ENCODE measurements at regions not wholly inside any gene's neighbourhood (a gene's known extent, or its start where the extent isn't known, plus 50 kb on each side); places are given as distances from the start of the nearest gene placed in this dataset.
A peak's percentile ranks its signal among the peaks of the same experiment; 100 is the strongest.

- ATAC-seq (no peak), DNase-seq (no peak)
- intact Hi-C loops (cut with DNase I, micrococcal nuclease): no loop called here
These were observed 50.7 kb downstream of the ARHGAP35 start for GRCh38 chr19:46911456-46911855.

GRCh38 chr19:46913198-46913851 is 52.5 kb downstream of the ARHGAP35 start:
- intact Hi-C loops (cut with DNase I, micrococcal nuclease): no loop called here
- DNase-seq: no peak
- peak; percentile 27 for ATAC-seq

GRCh38 chr19:46913852-46914430 is 53.1 kb downstream of the ARHGAP35 start:
- ATAC-seq (peak; percentile 62), DNase-seq (no peak)
- intact Hi-C loops (cut with DNase I, micrococcal nuclease): no loop called here

DNA sequence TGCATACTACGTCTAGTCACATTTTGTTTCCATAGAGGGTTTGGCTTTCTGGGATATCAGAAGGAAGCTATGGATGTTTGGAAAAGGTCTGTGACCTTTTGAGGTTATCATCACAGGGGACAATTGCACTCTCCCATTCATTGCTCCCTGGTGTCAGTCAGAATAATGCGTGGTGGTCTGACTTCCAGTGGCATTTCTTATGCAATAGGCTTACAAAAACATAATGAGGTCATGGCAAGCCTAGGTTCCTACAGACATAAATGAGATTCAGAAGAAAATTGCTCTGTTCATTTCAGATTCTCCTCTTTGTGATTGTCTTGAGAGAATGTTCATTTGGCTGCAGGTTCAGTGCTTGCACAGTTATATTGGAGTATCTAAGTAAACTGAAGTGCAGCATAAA is 54.6 kb downstream of the ARHGAP35 start:
- DNase-seq: no peak
- no peak for ATAC-seq
- intact Hi-C loops (cut with DNase I, micrococcal nuclease): no loop called here

DNA sequence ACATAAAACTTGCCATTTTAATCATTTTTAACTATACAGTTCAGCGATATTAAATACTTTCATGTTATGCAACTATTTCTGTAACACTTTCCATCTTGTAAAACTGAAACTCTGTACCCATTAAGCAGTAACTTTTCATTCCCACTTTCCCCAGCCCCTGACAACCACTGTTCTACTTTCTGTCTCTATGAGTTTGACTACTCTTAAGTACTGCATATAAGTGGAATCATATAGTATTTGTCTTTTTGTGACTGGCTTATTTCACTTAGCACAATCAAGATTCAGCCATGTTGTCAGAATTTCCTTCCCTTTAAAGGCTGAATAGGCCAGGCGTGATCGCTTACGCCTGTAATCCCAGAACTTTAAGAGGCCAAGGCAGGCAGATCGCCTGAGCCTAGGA is 56.2 kb downstream of the ARHGAP35 start:
- intact Hi-C loops (cut with DNase I, micrococcal nuclease): no loop called here
- DNase-seq (no peak), ATAC-seq (no peak)

DNA sequence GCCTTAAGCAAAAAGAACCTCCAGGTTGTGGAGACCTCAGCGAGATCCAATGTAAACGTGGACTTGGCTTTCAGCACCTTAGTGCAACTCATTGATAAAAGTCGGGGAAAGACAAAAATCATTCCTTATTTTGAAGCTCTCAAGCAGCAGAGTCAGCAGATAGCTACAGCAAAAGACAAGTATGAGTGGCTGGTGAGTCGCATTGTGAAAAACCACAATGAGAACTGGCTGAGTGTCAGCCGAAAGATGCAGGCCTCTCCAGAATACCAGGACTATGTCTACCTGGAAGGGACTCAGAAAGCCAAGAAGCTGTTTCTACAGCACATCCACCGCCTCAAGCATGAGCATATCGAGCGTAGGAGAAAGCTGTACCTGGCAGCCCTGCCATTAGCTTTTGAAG is 58.5 kb downstream of the ARHGAP35 start:
- ATAC-seq (no peak), DNase-seq (no peak)
- intact Hi-C loops (cut with DNase I, micrococcal nuclease): no loop called here

DNA sequence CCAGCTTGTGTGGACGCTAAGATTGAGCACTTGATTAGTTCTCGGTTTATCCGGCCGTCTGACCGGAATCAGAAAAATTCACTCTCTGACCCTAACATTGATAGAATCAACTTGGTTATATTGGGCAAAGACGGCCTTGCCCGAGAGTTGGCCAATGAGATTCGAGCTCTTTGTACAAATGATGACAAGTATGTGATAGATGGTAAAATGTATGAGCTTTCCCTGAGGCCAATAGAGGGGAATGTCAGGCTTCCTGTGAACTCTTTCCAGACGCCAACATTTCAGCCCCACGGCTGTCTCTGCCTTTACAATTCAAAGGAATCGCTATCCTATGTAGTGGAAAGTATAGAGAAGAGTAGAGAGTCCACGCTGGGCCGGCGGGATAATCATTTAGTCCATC is 59.6 kb downstream of the ARHGAP35 start:
- DNase-seq: no peak
- ATAC-seq: no peak
- intact Hi-C loops (cut with DNase I, micrococcal nuclease): no loop called here

- no peak for ATAC-seq
- DNase-seq: no peak
- intact Hi-C loops (cut with DNase I, micrococcal nuclease): no loop called here
These were observed 60.3 kb downstream of the ARHGAP35 start for GRCh38 chr19:46921071-46921470.

DNA sequence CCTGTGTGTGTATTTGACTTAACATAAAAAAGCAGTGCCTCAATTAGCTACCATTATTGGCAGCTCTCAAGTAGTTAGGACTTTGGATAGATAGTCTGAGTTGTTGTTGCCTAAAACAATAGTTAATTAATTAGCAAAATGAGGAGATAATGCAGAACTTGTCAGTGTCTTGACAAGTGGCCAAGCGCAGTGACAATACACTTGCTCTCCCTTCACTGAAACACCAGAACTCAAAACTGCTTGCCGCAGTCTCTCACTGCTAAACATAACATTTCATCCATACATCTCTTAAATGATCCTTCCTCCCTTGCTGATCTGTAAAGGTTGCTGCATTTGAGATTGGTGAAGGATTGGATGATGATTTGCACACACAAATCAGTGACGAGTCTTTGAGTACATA is 61.7 kb downstream of the ARHGAP35 start:
- DNase-seq (no peak), ATAC-seq (no peak)
- intact Hi-C loops (cut with DNase I, micrococcal nuclease): no loop called here

GRCh38 chr19:46924874-46925547 is 64.2 kb downstream of the ARHGAP35 start:
- DNase-seq (peak in 1 of 2 donors; percentile 61), ATAC-seq (peak; percentile 86)
- intact Hi-C loops (cut with DNase I, micrococcal nuclease): no loop called here

GRCh38 chr19:46925548-46925950 is 64.8 kb downstream of the ARHGAP35 start:
- ATAC-seq: peak; percentile 93

GRCh38 chr19:46926170-46927071 is 65.6 kb downstream of the ARHGAP35 start:
- ATAC-seq: no peak
- intact Hi-C loops (cut with DNase I, micrococcal nuclease): no loop called here
- DNase-seq: no peak

More at GRCh38 chr19:46925548-46925950, 64.8 kb downstream of the ARHGAP35 start:
- intact Hi-C loops (cut with DNase I, micrococcal nuclease): no loop called here
- peak in 1 of 2 donors; percentile 71 for DNase-seq

DNA sequence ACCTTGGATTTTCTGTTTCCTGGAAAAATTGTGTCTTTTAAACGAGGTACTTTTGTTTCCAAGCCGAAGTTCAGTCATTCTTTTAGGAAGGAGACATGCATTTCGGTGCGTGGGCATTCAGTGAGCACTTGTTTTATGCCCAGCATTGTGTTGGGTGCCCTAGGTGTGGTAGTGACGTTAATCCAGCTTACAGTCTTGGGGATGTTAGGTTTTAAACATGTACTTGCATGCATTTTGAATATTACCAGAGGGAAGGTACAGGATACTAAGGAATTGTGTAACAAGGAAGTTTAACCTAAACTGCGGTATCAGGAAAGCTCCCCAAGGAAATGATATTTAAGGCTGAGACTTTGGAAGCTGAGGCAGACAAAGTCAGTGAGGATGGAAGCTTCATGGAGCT is 66.3 kb downstream of the ARHGAP35 start:
- DNase-seq (no peak), ATAC-seq (no peak)
- intact Hi-C loops (cut with DNase I, micrococcal nuclease): no loop called here

DNA sequence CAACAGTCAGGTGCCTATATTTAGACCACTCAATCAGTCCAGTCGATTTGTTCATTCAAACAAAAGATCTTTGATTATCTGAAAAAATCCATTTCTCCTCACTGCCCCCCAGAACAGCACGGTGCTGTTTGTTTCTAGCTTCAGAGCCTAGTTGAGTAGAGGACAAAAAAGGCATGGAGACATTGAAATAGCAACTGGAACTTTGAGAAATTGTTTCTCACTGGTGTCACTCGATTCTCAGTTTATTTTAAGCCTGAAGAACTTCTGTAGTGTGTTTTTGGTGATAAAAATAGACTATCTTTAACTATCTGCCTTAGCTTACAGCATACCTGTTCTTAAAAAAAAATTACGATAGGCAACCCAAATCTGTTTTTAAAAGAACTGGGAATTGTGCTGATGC is 67.1 kb downstream of the ARHGAP35 start:
- ATAC-seq (no peak), DNase-seq (no peak)
- intact Hi-C loops (cut with DNase I, micrococcal nuclease): no loop called here

GRCh38 chr19:46928951-46929350 is 68.2 kb downstream of the ARHGAP35 start:
- intact Hi-C loops (cut with DNase I, micrococcal nuclease): no loop called here

DNA sequence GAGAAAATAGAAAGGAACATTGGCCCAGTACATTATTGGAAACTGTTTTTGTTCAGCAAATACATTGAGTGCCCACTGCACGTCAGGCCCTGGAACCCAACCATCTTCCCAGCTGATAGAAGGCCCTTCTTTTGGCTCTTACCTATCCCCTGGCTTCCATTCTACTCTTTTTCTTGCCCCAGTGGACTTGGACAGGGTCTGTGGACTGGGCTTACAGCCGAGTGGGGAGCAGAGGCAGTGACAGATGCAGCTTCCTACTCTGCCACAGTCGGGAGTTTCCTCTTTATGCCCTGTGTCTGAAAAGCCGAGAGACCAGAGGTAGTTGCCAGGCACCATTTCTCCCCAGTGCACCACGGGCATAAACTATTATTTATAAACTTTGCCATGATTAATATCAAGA is 70.4 kb downstream of the ARHGAP35 start:
- ATAC-seq: no peak
- DNase-seq: no peak
- intact Hi-C loops (cut with DNase I, micrococcal nuclease): no loop called here

More at GRCh38 chr19:46928951-46929350, 68.2 kb downstream of the ARHGAP35 start:
- DNase-seq: no peak
- no peak for ATAC-seq

DNA sequence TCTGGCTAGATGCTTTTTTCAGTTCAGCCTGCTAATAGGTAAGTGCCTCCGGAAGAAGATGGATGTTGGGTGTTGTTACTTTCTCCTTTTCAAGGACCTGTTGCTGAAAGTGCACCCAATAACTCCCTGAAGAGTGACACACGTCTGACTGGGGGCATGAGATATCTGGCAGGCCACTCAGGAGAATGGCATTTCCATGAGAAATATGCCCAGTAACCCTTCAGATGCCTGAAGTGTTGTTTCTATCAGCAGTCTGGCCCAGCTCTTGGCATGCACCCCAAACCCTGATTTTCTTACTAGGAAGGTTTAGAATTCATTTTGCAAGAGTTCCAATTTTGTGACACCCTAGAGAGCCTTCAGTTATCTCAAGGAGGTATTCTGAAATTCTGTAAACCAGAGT is 71.5 kb downstream of the ARHGAP35 start:
- DNase-seq: no peak
- intact Hi-C loops (cut with DNase I, micrococcal nuclease): no loop called here
- ATAC-seq: no peak

DNA sequence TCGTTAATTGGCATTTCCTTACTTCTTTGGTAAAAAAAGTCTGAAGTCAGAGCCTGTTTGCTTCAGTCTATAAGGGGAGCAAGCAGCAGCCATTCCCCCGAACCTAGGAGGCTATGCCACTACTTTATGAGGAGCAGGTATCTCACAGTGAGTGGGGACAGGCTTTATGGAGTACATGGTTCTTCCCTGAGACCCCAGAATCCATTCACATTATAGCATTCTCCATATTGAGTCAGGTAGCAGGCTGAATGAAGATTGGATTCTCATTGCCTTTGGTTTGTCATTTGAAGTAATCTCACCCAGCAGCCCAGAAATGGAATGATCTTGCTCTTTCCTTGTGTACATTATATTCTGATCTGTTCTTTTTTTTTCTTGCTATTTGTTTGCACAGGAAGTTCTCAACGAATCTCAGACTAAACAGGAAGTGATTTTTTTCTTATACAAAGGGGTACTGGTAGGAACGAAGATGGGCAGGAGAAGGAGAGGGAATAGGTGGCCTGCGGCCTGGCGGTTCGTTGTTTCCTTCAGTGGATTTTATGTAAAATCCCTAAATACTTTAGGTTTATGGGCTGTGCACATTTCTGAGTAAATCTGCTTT is 74.4 kb downstream of the ARHGAP35 start:
- ATAC-seq: peak; percentile 44
- no peak for DNase-seq
- intact Hi-C loops (cut with DNase I, micrococcal nuclease): no loop called here
